H1 (cell line): ENCODE measurements at regions not wholly inside any gene's neighbourhood (a gene's known extent, or its start where the extent isn't known, plus 50 kb on each side); places are given as distances from the start of the nearest gene placed in this dataset.

ENCODE experiments used
- CTCF ChIA-PET: fragments of 300-600 bp; sonication (Branson Sonifier 250); formaldehyde crosslinking; loops from one replicate; lab custom pipeline; 2021; ENCODE audit not compliant: partially characterized antibody; lab: Charles Lee
- POLR2A ChIA-PET: fragments of 300-600 bp; sonication (Branson Sonifier 250); formaldehyde crosslinking; loops from one replicate; lab custom pipeline; 2021; ENCODE audit warnings: inconsistent platforms; ENCODE audit not compliant: partially characterized antibody; lab: Charles Lee
- DNase-seq, 2 experiments: peaks; one replicate each; pipeline versions ENCODE4 v3.0.0 to v3.0.0-alpha.2; 2010 to 2022; ENCODE audit warnings: low spot score in 2 of 2, low read depth in 1 of 2, mixed read lengths in 1 of 2
- FAIRE-seq: peaks from 2 replicates; lab custom pipeline; 2011; peaks lifted over from hg19 to GRCh38; lab: Jason Lieb, UNC
- H2AFZ ChIP-seq: 2 replicates; pipeline ENCODE4 v1.8.1; 2012; ENCODE audit warnings: low read length, inconsistent platforms
- H2AK5ac ChIP-seq: 2 replicates; pipeline ENCODE4 v1.6.1; 2013; ENCODE audit warnings: low read depth, low read length
- H2BK120ac ChIP-seq: replicated peaks from 2 replicates; pipeline ENCODE3; 2013; ENCODE audit warnings: low read depth, low read length, inconsistent platforms
- H2BK12ac ChIP-seq: 2 replicates; pipeline ENCODE4 v1.6.1; 2013; ENCODE audit warnings: low read depth, low read length
- H2BK15ac ChIP-seq: 2 replicates; pipeline ENCODE4 v1.6.1; 2013; ENCODE audit warnings: low read length
- H2BK20ac ChIP-seq: 2 replicates; pipeline ENCODE4 v1.6.1; 2013; ENCODE audit warnings: low read length
- H2BK5ac ChIP-seq: 2 replicates; pipeline ENCODE4 v1.6.1; 2013; ENCODE audit warnings: low read depth, low read length
- H3K14ac ChIP-seq: 2 replicates; pipeline ENCODE4 v1.6.1; 2013; ENCODE audit warnings: inconsistent platforms; ENCODE audit not compliant: insufficient read length
- H3K18ac ChIP-seq: 2 replicates; pipeline ENCODE4 v1.6.1; 2013; ENCODE audit warnings: low read length; ENCODE audit errors: extremely low read depth
- H3K23ac ChIP-seq: 2 replicates; pipeline ENCODE4 v1.6.1; 2013; ENCODE audit warnings: inconsistent platforms; ENCODE audit not compliant: insufficient read length
- H3K23me2 ChIP-seq: 2 replicates; pipeline ENCODE4 v1.6.1; 2013; ENCODE audit warnings: low read depth, low read length
- H3K27ac ChIP-seq: 2 replicates; pipeline ENCODE4 v1.6.1; 2011; ENCODE audit warnings: low read depth, low read length, inconsistent platforms
- H3K27me3 ChIP-seq, 4 experiments: replicated peaks in 1 of 4; 1 replicate in 1 of 4; 2 replicates in 3 of 4; pipeline versions ENCODE4 v1.6.1 to v1.8.1; 2011 to 2013; ENCODE audit warnings: low read length in 3 of 4, mild to moderate bottlenecking in 3 of 4, inconsistent platforms in 2 of 4, mixed read lengths in 2 of 4, moderate library complexity in 1 of 4; ENCODE audit not compliant: control insufficient read depth in 3 of 4, insufficient read depth in 3 of 4; ENCODE audit errors: extremely low read depth in 1 of 4
- H3K36me3 ChIP-seq, 4 experiments: 2 replicates each; pipeline versions ENCODE4 v1.6.1 to v1.8.1; 2011 to 2013; ENCODE audit warnings: mild to moderate bottlenecking in 4 of 4, low read length in 3 of 4, moderate library complexity in 2 of 4, control low read depth in 1 of 4, inconsistent platforms in 1 of 4; ENCODE audit not compliant: insufficient read depth in 4 of 4, control insufficient read depth in 2 of 4
- H3K4ac ChIP-seq: replicated peaks from 2 replicates; pipeline ENCODE3; 2013; ENCODE audit warnings: low read length, low read depth, mixed read lengths, inconsistent platforms; ENCODE audit not compliant: insufficient read length
- H3K4me1 ChIP-seq, 4 experiments: replicated peaks in 1 of 4; 1 replicate in 1 of 4; 2 replicates in 3 of 4; pipeline versions ENCODE4 v1.6.1 to v1.8.1; 2011 to 2013; ENCODE audit warnings: low read length in 3 of 4, inconsistent platforms in 2 of 4, mixed read lengths in 1 of 4; ENCODE audit not compliant: insufficient read depth in 4 of 4, control insufficient read depth in 3 of 4
- H3K4me2 ChIP-seq, 2 experiments: 2 replicates each; pipeline versions ENCODE4 v1.6.1 to v1.8.1; 2011 to 2013; ENCODE audit warnings: low read depth in 2 of 2, low read length in 2 of 2, control low read depth in 1 of 2, inconsistent platforms in 1 of 2, mild to moderate bottlenecking in 1 of 2; ENCODE audit not compliant: insufficient read depth in 1 of 2
- H3K4me3 ChIP-seq, 4 experiments: fragments of 200-600, 300-600 bp in 1 of 4; sonication (generic), shearing (Covaris generic), sonication (Bioruptor Twin) in 1 of 4; 2 replicates each; pipeline versions ENCODE4 v1.5.1 to v1.8.1; 2011 to 2016; ENCODE audit warnings: low read length in 4 of 4, low read depth in 3 of 4, control low read depth in 2 of 4, inconsistent platforms in 2 of 4, mild to moderate bottlenecking in 2 of 4, mixed read lengths in 1 of 4, moderate library complexity in 1 of 4; ENCODE audit not compliant: insufficient read depth in 2 of 4; ENCODE audit errors: extremely low read depth in 1 of 4
- H3K56ac ChIP-seq: replicated peaks from 2 replicates; pipeline ENCODE3; 2013; ENCODE audit warnings: low read depth, mild to moderate bottlenecking, mixed read lengths, low read length, inconsistent platforms; ENCODE audit not compliant: insufficient read length
- H3K79me1 ChIP-seq: 2 replicates; pipeline ENCODE4 v1.6.1; 2013; ENCODE audit warnings: low read depth, low read length, control low read depth
- H3K79me2 ChIP-seq, 2 experiments: 2 replicates each; pipeline versions ENCODE4 v1.6.1 to v1.8.1; 2012 to 2013; ENCODE audit warnings: low read length in 2 of 2, mild to moderate bottlenecking in 2 of 2, inconsistent platforms in 1 of 2; ENCODE audit not compliant: insufficient read depth in 2 of 2, control insufficient read depth in 1 of 2
- H3K9ac ChIP-seq, 4 experiments: replicated peaks in 1 of 4; 1 replicate in 1 of 4; 2 replicates in 3 of 4; pipeline versions ENCODE4 v1.6.1 to v1.8.1; 2011 to 2013; ENCODE audit warnings: low read depth in 3 of 4, low read length in 3 of 4, control low read depth in 2 of 4, mild to moderate bottlenecking in 2 of 4, moderate library complexity in 2 of 4, inconsistent platforms in 1 of 4; ENCODE audit errors: extremely low read depth in 1 of 4
- H3K9me3 ChIP-seq, 2 experiments: 2 replicates each; pipeline versions ENCODE4 v1.6.1 to v1.8.1; 2012 to 2013; ENCODE audit warnings: mild to moderate bottlenecking in 2 of 2, moderate library complexity in 2 of 2, control low read depth in 1 of 2, inconsistent platforms in 1 of 2, low read depth in 1 of 2, low read length in 1 of 2, mixed read lengths in 1 of 2; ENCODE audit not compliant: insufficient read depth in 2 of 2
- H4K20me1 ChIP-seq, 2 experiments: replicated peaks in 1 of 2; 2 replicates each; pipeline versions ENCODE3 to v1.8.1; 2011 to 2013; ENCODE audit warnings: inconsistent platforms in 2 of 2, low read length in 2 of 2, mild to moderate bottlenecking in 1 of 2; ENCODE audit not compliant: insufficient read depth in 2 of 2, control insufficient read depth in 1 of 2
- H4K5ac ChIP-seq: 2 replicates; pipeline ENCODE4 v1.6.1; 2013; ENCODE audit warnings: low read length, low read depth, mixed read lengths, inconsistent platforms; ENCODE audit not compliant: insufficient read length
- H4K8ac ChIP-seq: 2 replicates; pipeline ENCODE4 v1.8.0; 2013; ENCODE audit warnings: mild to moderate bottlenecking, moderate library complexity, low read length, inconsistent platforms; ENCODE audit not compliant: insufficient read depth; ENCODE audit errors: extremely low read depth
- H4K91ac ChIP-seq: replicated peaks from 2 replicates; pipeline ENCODE3; 2013; ENCODE audit warnings: low read length, mixed read lengths, inconsistent platforms; ENCODE audit not compliant: insufficient read length
- BACH1 ChIP-seq: IDR thresholded peaks from 2 replicates; pipeline ENCODE4 v1.6.1; 2012; ENCODE audit warnings: low read length, improper control_type of control experiment
- BRCA1 ChIP-seq: IDR thresholded peaks from 2 replicates; pipeline ENCODE4 v1.6.1; 2012; ENCODE audit warnings: low read depth, low read length, improper control_type of control experiment
- CBX5 ChIP-seq: fragments of 300-800, 300-1000 bp; sonication (generic); IDR thresholded peaks from 2 replicates; pipeline ENCODE4 v1.7.1; 2016; ENCODE audit warnings: antibody characterized with exemption, low read length, low read depth
- CHD1 ChIP-seq: IDR thresholded peaks from 2 replicates; pipeline ENCODE4 v1.6.1; 2012; ENCODE audit warnings: low read depth, low read length, improper control_type of control experiment
- CTCF ChIP-seq, 3 experiments: IDR thresholded peaks; 1 replicate in 2 of 3; 2 replicates in 1 of 3; pipeline versions ENCODE4 v1.5.1 to v1.6.1; 2011; ENCODE audit warnings: low read length in 3 of 3, mild to moderate bottlenecking in 3 of 3, inconsistent platforms in 2 of 3, low read depth in 1 of 3, moderate library complexity in 1 of 3; ENCODE audit not compliant: insufficient read depth in 1 of 3; ENCODE audit errors: control extremely low read depth in 1 of 3
- KDM1A ChIP-seq: fragments of 200-600, 300-600 bp; sonication (generic); IDR thresholded peaks from 2 replicates; pipeline ENCODE4 v1.7.1; 2016; ENCODE audit warnings: mild to moderate bottlenecking, low read length, borderline replicate concordance
- POLR2A ChIP-seq, 2 experiments: IDR thresholded peaks; 1 replicate in 1 of 2; 2 replicates in 1 of 2; pipeline ENCODE4 v1.6.1; 2011; ENCODE audit warnings: low read depth in 2 of 2, low read length in 2 of 2, mild to moderate bottlenecking in 2 of 2; ENCODE audit errors: control extremely low read depth in 1 of 2
- RBBP5 ChIP-seq: IDR thresholded peaks from 2 replicates; pipeline ENCODE4 v1.7.1; 2012; ENCODE audit warnings: low read depth, mild to moderate bottlenecking, inconsistent platforms, low read length, moderate library complexity, borderline replicate concordance
- RFX5 ChIP-seq: IDR thresholded peaks from 2 replicates; pipeline ENCODE4 v1.6.1; 2011; ENCODE audit warnings: low read depth, low read length, improper control_type of control experiment, borderline replicate concordance
- SAP30 ChIP-seq: fragments of 300-600 bp; sonication (generic); IDR thresholded peaks from 2 replicates; pipeline ENCODE4 v1.7.1; 2012; ENCODE audit warnings: low read length, moderate library complexity, mild to moderate bottlenecking, inconsistent platforms; ENCODE audit not compliant: insufficient read depth, insufficient replicate concordance
- TAF1 ChIP-seq: IDR thresholded peaks from 2 replicates; pipeline ENCODE4 v1.6.1; 2011; ENCODE audit warnings: mild to moderate bottlenecking, low read depth, low read length
- USF2 ChIP-seq: IDR thresholded peaks from 2 replicates; pipeline ENCODE4 v1.6.1; 2011; ENCODE audit warnings: low read length, improper control_type of control experiment
- WGBS, 2 experiments: shearing (Covaris generic) in 1 of 2; methylation state at CpG; one replicate each; pipeline versions ENCODE4 v1.1.6 to v1.1.7; 2013 to 2015; ENCODE audit warnings: low lambda C conversion rate in 2 of 2, mixed read lengths in 2 of 2, inconsistent platforms in 1 of 2, low coverage in 1 of 2, missing lambda C conversion rate in 1 of 2; ENCODE audit not compliant: insufficient replicate concordance in 2 of 2, insufficient coverage in 1 of 2, insufficient read length in 1 of 2; ENCODE audit errors: extremely low coverage in 1 of 2, missing lambda C conversion rate in 1 of 2; 5-methylcytosine and 5-hydroxymethylcytosine counted together

- Histone ChIP-seq H2AK5ac (no peak overlapping the region), H3K23ac (no peak overlapping the region), H3K14ac (no peak overlapping the region), H3K4ac (no peak overlapping the region), H3K79me1 (no peaks in the 10 kb centered on the region), H3K23me2 (no peaks in the 10 kb centered on the region), H3K9ac (no peak overlapping the region), H3K27me3 (no peaks in the 10 kb centered on the region), H3K79me2 (no peaks in the 10 kb centered on the region), H3K18ac (no peak overlapping the region), H2AFZ (no peak overlapping the region), H2BK5ac (no peak overlapping the region), H3K36me3 (no peaks in the 10 kb centered on the region), H2BK20ac (no peak overlapping the region), H3K4me1 (no peaks in the 10 kb centered on the region), H3K4me3 (no peak overlapping the region), H2BK15ac (no peak overlapping the region), H4K8ac (no peak overlapping the region), H3K27ac (no peak overlapping the region), H3K4me2 (no peak overlapping the region), H2BK120ac (no peak overlapping the region), H4K20me1 (no peaks in the 10 kb centered on the region), H4K5ac (no peak overlapping the region), H4K91ac (no peak overlapping the region), H3K9me3 (0 out of 4 replicates have a peak, but pooled peaks cover 0 to 3% of the 10 kb centered on the region in 2 experiments), H3K56ac (no peak overlapping the region), H2BK12ac (no peak overlapping the region)
- FAIRE-seq (no peak), DNase-seq (no peak)
- 91% methylated on average over 8 of the region's 8 CpGs; no CpG with 5 or more reads in 1 of the 2 experiments for WGBS, 2 experiments
- ChIA-PET CTCF (interaction anchor here (0.9 to 2.1 kb wide), 2 partner anchors 66 to 174 kb away, joined by 3 to 8 read pairs; no protein-coding TSS in a partner anchor), POLR2A (no interaction called here)
- no peak for TF ChIP-seq BACH1
- TF ChIP-seq TAF1: no peak
- TF ChIP-seq USF2: no peak
- no peak for TF ChIP-seq BRCA1
- TF ChIP-seq KDM1A: no peak
- TF ChIP-seq SAP30: no peak
- TF ChIP-seq RBBP5: no peak
- no peak for TF ChIP-seq CBX5
- TF ChIP-seq CHD1: no peak
- TF ChIP-seq RFX5: no peak
- no peak for TF ChIP-seq POLR2A (IDR thresholded peaks at IDR 0.05; ENCODE audit: control extremely low read depth in 1 of 2, low read depth in 2 of 2, low read length in 2 of 2)
- no peak for TF ChIP-seq CTCF (IDR thresholded peaks at IDR 0.05; ENCODE audit: control extremely low read depth in 1 of 3, insufficient read depth in 1 of 3, low read depth in 1 of 3, low read length in 3 of 3)
Measured at GRCh38 chr2:3902131-3902530, 198.8 kb downstream of the DCDC2C start.
